Liver (tissue), 3 donors: ENCODE measurements at regions not wholly inside any gene's neighbourhood (a gene's known extent, or its start where the extent isn't known, plus 50 kb on each side); places are given as distances from the start of the nearest gene placed in this dataset.

Experiments
- ATF3 ChIP-seq: IDR thresholded peaks from 2 replicates; pipeline ENCODE4 v1.6.1; 2016; ENCODE audit warnings: antibody characterized with exemption
- CTCF ChIP-seq: fragments of 150-350 bp; IDR thresholded peaks from 2 replicates; pipeline ENCODE4 v1.5.1; 2017; ENCODE audit warnings: improper control_type of control experiment, low read depth, low read length; ENCODE audit not compliant: missing input control
- MAX ChIP-seq: IDR thresholded peaks from 2 replicates; pipeline ENCODE4 v1.6.1; 2016; ENCODE audit warnings: antibody characterized with exemption
- donor health status: healthy.
- donor health status: healthy.

- TF ChIP-seq ATF3 (no peak), CTCF (no peak), MAX (no peak)
Observed at GRCh38 chr10:84660450-84661159, 332.2 kb downstream of the CCSER2 start.
